GM18951 (cell line): ENCODE measurements at regions not wholly inside any gene's neighbourhood (a gene's known extent, or its start where the extent isn't known, plus 50 kb on each side); places are given as distances from the start of the nearest gene placed in this dataset.

Experiments used
- POLR2A ChIP-seq: IDR thresholded peaks from 4 replicates; pipeline ENCODE4 v1.6.1; 2011; ENCODE audit warnings: mild to moderate bottlenecking; ENCODE audit not compliant: insufficient read length, insufficient read depth; ENCODE audit errors: extremely low read depth
- in situ Hi-C: fragments of 300-500 bp; cut with MboI; formaldehyde crosslinking; loops from one replicate; pipeline ENCODE4 v1.12.0; 2022; ENCODE audit warnings: low sequenced_read_pairs, mixed read lengths, inconsistent platforms; ENCODE audit not compliant: unreplicated experiment

- no peak for TF ChIP-seq POLR2A
- in situ Hi-C loops, result no loop called here
These were observed 586.4 kb downstream of the LRRC70 start for GRCh38 chr5:63164838-63165535.

- in situ Hi-C loops, result no loop called here
- no peak for TF ChIP-seq POLR2A
These were observed 585.7 kb downstream of the LRRC70 start for GRCh38 chr5:63164339-63164738.

GRCh38 chr5:63155310-63155631 lies 576.7 kb downstream of the LRRC70 start:
- in situ Hi-C loops, result no loop called here
- TF ChIP-seq POLR2A, result no peak

- no peak for TF ChIP-seq POLR2A
- in situ Hi-C loops, result no loop called here
These were observed 576.1 kb downstream of the LRRC70 start for GRCh38 chr5:63154476-63155309.

GRCh38 chr5:63152871-63153270 lies 574.3 kb downstream of the LRRC70 start:
- TF ChIP-seq POLR2A, result no peak

GRCh38 chr5:63145167-63145566 lies 566.5 kb downstream of the LRRC70 start:
- in situ Hi-C loops, result no loop called here
- no peak for TF ChIP-seq POLR2A

More at GRCh38 chr5:63152871-63153270, 574.3 kb downstream of the LRRC70 start:
- in situ Hi-C loops, result no loop called here

- no peak for TF ChIP-seq POLR2A
- in situ Hi-C loops, result no loop called here
These were observed 563.0 kb downstream of the LRRC70 start for GRCh38 chr5:63141591-63141990.

- in situ Hi-C loops, result no loop called here
- no peak for TF ChIP-seq POLR2A
These were observed 556.7 kb downstream of the LRRC70 start for GRCh38 chr5:63135291-63135690.

- in situ Hi-C loops, result no loop called here
- no peak for TF ChIP-seq POLR2A
These were observed 553.1 kb downstream of the LRRC70 start for GRCh38 chr5:63131626-63132285.

GRCh38 chr5:63128761-63129160 lies 550.1 kb downstream of the LRRC70 start:
- TF ChIP-seq POLR2A, result no peak
- in situ Hi-C loops, result no loop called here

- TF ChIP-seq POLR2A, result no peak
- in situ Hi-C loops, result no loop called here
These were observed 549.4 kb downstream of the LRRC70 start for GRCh38 chr5:63128018-63128417.

GRCh38 chr5:63127054-63127453 lies 548.4 kb downstream of the LRRC70 start:
- no peak for TF ChIP-seq POLR2A
- in situ Hi-C loops, result no loop called here

- in situ Hi-C loops, result no loop called here
- TF ChIP-seq POLR2A, result no peak
These were observed 547.2 kb downstream of the LRRC70 start for GRCh38 chr5:63125862-63126261.
